OCI-LY7 (cell line): ENCODE measurements at regions not wholly inside any gene's neighbourhood (a gene's known extent, or its start where the extent isn't known, plus 50 kb on each side); places are given as distances from the start of the nearest gene placed in this dataset.

ENCODE experiments used
- CTCF ChIP-seq: fragments of 200-600 bp; sonication (generic); conservative IDR thresholded peaks from 2 replicates; pipeline ENCODE4 v1.5.1; 2014; ENCODE audit warnings: mild to moderate bottlenecking, antibody characterized with exemption, low read length, moderate library complexity, mixed read lengths
- EZH2phosphoT487 ChIP-seq: fragments of 200-600 bp; sonication (generic); IDR thresholded peaks from 2 replicates; pipeline ENCODE4 v1.6.1; 2018; ENCODE audit warnings: low read depth, borderline replicate concordance, mild to moderate bottlenecking, mixed run types, antibody characterized with exemption, low read length, moderate library complexity, mixed read lengths

- TF ChIP-seq CTCF, result no peak
- TF ChIP-seq EZH2phosphoT487, result no peak
Measured at GRCh38 chr11:98587884-98588283, 432.9 kb upstream of the CNTN5 start.
